Lower leg skin (tissue), 3 donors: ENCODE measurements at regions not wholly inside any gene's neighbourhood (a gene's known extent, or its start where the extent isn't known, plus 50 kb on each side); places are given as distances from the start of the nearest gene placed in this dataset.

Experiments used
- POLR2A ChIP-seq, 2 donors: fragments of 450-650 bp; IDR thresholded peaks; one replicate each; pipeline ENCODE4 v1.6.1; 2016 to 2017; ENCODE audit warnings: antibody characterized with exemption in 2 of 2, mild to moderate bottlenecking in 1 of 2, moderate library complexity in 1 of 2
- TF ChIP-seq, protein P1 (sequence below), 3 donors: fragments of 450-650 bp; IDR thresholded peaks; one replicate each; pipeline ENCODE4 v1.5.1; 2016; ENCODE audit warnings: antibody characterized with exemption in 3 of 3, mild to moderate bottlenecking in 3 of 3, moderate library complexity in 2 of 3

DNA sequence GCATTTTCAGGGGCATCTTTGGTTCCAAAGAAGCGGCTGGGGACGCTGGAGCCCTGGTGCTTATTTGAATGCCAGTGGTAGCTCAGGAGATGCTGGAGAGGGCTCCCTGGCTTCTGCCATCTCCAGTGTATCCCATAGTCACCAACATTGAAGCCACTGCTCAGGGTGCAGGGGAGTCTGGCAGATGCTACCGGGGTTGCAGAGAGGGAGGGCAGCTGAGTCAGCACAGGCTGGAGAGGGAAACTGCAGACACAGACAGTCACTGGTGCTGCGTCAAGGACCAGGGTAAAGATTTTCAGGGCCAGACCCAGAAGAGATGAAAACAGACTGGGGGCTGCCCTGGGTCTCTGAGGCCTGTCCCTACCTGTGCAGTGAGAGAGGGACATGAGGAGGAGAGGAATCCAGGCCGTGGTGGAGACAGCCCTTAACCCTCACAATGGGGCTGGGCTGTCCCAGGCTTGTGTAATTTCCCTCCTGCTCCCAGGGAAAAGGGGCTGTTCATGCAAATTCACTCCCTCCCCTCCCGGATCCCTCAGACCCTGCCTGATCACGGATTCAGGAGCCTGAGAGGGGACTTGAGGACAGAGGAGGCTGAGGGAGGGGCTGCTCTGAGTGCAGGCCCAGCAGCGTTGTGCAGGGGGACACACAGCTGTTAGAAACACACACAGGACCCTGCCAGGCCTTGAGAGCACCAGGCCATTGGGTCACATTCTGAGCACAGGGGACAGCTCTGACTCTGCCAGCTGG lies 126.9 kb upstream of the GRK3 start:
- TF ChIP-seq, protein P1, sequence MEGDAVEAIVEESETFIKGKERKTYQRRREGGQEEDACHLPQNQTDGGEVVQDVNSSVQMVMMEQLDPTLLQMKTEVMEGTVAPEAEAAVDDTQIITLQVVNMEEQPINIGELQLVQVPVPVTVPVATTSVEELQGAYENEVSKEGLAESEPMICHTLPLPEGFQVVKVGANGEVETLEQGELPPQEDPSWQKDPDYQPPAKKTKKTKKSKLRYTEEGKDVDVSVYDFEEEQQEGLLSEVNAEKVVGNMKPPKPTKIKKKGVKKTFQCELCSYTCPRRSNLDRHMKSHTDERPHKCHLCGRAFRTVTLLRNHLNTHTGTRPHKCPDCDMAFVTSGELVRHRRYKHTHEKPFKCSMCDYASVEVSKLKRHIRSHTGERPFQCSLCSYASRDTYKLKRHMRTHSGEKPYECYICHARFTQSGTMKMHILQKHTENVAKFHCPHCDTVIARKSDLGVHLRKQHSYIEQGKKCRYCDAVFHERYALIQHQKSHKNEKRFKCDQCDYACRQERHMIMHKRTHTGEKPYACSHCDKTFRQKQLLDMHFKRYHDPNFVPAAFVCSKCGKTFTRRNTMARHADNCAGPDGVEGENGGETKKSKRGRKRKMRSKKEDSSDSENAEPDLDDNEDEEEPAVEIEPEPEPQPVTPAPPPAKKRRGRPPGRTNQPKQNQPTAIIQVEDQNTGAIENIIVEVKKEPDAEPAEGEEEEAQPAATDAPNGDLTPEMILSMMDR (IDR thresholded peaks at IDR 0.05): no peak
- TF ChIP-seq POLR2A (IDR thresholded peaks at IDR 0.05): no peak
